ENCODE measurements at regions not wholly inside any gene's neighbourhood (a gene's known extent, or its start where the extent isn't known, plus 50 kb on each side); places are given as distances from the start of the nearest gene placed in this dataset.

- TF ChIP-seq ZFX (IDR thresholded peaks at IDR 0.05; ENCODE audit: borderline replicate concordance) = no peak
- TF ChIP-seq, protein P1, sequence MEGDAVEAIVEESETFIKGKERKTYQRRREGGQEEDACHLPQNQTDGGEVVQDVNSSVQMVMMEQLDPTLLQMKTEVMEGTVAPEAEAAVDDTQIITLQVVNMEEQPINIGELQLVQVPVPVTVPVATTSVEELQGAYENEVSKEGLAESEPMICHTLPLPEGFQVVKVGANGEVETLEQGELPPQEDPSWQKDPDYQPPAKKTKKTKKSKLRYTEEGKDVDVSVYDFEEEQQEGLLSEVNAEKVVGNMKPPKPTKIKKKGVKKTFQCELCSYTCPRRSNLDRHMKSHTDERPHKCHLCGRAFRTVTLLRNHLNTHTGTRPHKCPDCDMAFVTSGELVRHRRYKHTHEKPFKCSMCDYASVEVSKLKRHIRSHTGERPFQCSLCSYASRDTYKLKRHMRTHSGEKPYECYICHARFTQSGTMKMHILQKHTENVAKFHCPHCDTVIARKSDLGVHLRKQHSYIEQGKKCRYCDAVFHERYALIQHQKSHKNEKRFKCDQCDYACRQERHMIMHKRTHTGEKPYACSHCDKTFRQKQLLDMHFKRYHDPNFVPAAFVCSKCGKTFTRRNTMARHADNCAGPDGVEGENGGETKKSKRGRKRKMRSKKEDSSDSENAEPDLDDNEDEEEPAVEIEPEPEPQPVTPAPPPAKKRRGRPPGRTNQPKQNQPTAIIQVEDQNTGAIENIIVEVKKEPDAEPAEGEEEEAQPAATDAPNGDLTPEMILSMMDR (IDR thresholded peaks at IDR 0.05) = no peak
These were observed 636.9 kb downstream of the PLCL1 start for GRCh38 chr2:198441246-198441645.

DNA sequence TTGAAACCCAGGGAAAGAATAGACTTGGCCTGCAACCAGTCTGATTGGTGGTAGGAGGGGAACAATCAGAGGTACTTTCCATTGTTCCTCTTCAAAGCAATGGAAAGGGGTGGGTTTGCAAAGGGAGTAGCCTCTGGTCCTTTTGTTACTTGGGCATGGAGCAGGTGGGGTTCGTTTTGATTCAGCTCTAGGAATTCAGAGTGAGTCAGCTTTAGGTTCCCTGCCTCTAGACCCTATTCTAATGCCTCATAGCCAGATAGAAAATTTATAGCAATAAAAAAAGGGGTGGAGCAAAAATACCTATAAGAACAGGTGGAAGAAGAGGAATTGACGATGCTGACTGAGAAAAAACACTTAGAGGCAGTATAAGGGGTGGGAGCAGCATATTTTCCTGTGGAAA is 636.4 kb downstream of the PLCL1 start:
- H3K27ac ChIP-seq = no peak overlapping the region

More at GRCh38 chr2:198441246-198441645, 636.9 kb downstream of the PLCL1 start:
- no peak overlapping the region for H3K27ac ChIP-seq

GRCh38 chr2:198438331-198438730 is 633.9 kb downstream of the PLCL1 start:
- no peak overlapping the region for H3K27ac ChIP-seq
- TF ChIP-seq ZFX (IDR thresholded peaks at IDR 0.05; ENCODE audit: borderline replicate concordance) = no peak
- TF ChIP-seq, protein P1 (IDR thresholded peaks at IDR 0.05) = no peak

More for the DNA sequence above, 636.4 kb downstream of the PLCL1 start:
- TF ChIP-seq, protein P1 (IDR thresholded peaks at IDR 0.05) = no peak
- no peak for TF ChIP-seq ZFX (IDR thresholded peaks at IDR 0.05; ENCODE audit: borderline replicate concordance)

- TF ChIP-seq, protein P1 (IDR thresholded peaks at IDR 0.05) = no peak
- no peak for TF ChIP-seq ZFX (IDR thresholded peaks at IDR 0.05; ENCODE audit: borderline replicate concordance)
- H3K27ac ChIP-seq = no peak overlapping the region
These were observed 619.7 kb downstream of the PLCL1 start for GRCh38 chr2:198424112-198424511.

DNA sequence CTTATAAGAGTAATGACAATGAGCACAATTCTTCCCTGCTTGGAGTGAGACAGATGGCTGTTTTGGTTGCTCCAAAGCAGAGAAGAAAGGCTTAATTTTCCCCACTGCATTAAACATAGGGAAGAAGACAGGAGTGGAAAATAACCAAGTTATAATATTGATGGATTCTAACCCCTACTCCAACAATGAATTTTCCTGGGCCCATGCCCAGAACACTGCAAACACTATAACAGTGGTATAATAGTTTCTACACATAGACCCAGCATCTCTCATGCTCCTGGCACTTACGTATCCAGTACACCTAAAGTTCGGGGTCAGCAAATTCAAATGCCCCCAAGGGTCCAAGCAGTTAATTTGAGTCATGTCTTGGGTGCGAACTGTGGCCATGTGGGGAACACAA is 613.4 kb downstream of the PLCL1 start:
- TF ChIP-seq ZFX (IDR thresholded peaks at IDR 0.05; ENCODE audit: borderline replicate concordance) = no peak
- TF ChIP-seq, protein P1 (IDR thresholded peaks at IDR 0.05) = no peak
- H3K27ac ChIP-seq = no peak overlapping the region

GRCh38 chr2:198414976-198415375 is 610.6 kb downstream of the PLCL1 start:
- TF ChIP-seq, protein P1 (IDR thresholded peaks at IDR 0.05) = no peak
- no peak for TF ChIP-seq ZFX (IDR thresholded peaks at IDR 0.05; ENCODE audit: borderline replicate concordance)

GRCh38 chr2:198411936-198412335 is 607.5 kb downstream of the PLCL1 start:
- H3K27ac ChIP-seq = no peak overlapping the region
- TF ChIP-seq, protein P1 (IDR thresholded peaks at IDR 0.05) = no peak
- TF ChIP-seq ZFX (IDR thresholded peaks at IDR 0.05; ENCODE audit: borderline replicate concordance) = no peak

More at GRCh38 chr2:198414976-198415375, 610.6 kb downstream of the PLCL1 start:
- H3K27ac ChIP-seq = no peak overlapping the region

Data from 22Rv1 (cell line).